H1 (cell line): ENCODE measurements at regions not wholly inside any gene's neighbourhood (a gene's known extent, or its start where the extent isn't known, plus 50 kb on each side); places are given as distances from the start of the nearest gene placed in this dataset.

Experiments used
- BCL11A ChIP-seq, 2 experiments: IDR thresholded peaks; one replicate each; pipeline ENCODE4 v1.6.1; 2011; ENCODE audit warnings: low read depth in 2 of 2, low read length in 2 of 2, mild to moderate bottlenecking in 2 of 2
- CEBPB ChIP-seq: IDR thresholded peaks from 2 replicates; pipeline ENCODE4 v1.6.1; 2012; ENCODE audit warnings: low read depth, low read length
- HDAC6 ChIP-seq: IDR thresholded peaks from one replicate; pipeline ENCODE4 v1.7.1; 2012; ENCODE audit warnings: low read depth, mild to moderate bottlenecking, inconsistent platforms, low read length, moderate library complexity
- MAFK ChIP-seq: IDR thresholded peaks from 2 replicates; pipeline ENCODE4 v1.6.1; 2012; ENCODE audit warnings: low read depth, mild to moderate bottlenecking, improper control_type of control experiment, low read length
- POLR2A ChIP-seq, 2 experiments: IDR thresholded peaks; 1 replicate in 1 of 2; 2 replicates in 1 of 2; pipeline ENCODE4 v1.6.1; 2011; ENCODE audit warnings: low read depth in 2 of 2, low read length in 2 of 2, mild to moderate bottlenecking in 2 of 2; ENCODE audit errors: control extremely low read depth in 1 of 2
- RFX5 ChIP-seq: IDR thresholded peaks from 2 replicates; pipeline ENCODE4 v1.6.1; 2011; ENCODE audit warnings: low read depth, low read length, improper control_type of control experiment, borderline replicate concordance
- TF ChIP-seq, protein P1 (sequence below): IDR thresholded peaks from 2 replicates; pipeline ENCODE4 v1.6.1; 2012; ENCODE audit warnings: low read length, inconsistent platforms

DNA sequence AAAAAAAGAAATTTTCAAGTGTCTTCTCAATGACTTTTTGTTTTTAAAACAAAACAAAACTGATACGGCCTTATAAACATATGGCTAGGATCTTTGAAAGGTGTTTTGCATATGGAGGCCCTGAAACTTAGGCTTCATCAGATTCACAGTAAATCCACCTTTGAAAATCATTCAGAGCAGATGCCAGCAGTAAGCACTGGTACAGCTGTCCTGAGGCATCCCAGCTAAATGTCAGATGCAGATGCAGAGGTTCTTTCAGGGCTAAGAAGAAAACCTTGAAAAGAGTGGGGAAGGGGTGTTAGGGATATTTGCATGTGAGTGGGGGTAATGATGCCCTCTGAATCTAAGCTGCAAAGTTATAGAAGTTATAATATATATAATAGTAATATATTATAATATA, 56.2 kb upstream of the GNG12 start (continued):
- TF ChIP-seq, protein P1, sequence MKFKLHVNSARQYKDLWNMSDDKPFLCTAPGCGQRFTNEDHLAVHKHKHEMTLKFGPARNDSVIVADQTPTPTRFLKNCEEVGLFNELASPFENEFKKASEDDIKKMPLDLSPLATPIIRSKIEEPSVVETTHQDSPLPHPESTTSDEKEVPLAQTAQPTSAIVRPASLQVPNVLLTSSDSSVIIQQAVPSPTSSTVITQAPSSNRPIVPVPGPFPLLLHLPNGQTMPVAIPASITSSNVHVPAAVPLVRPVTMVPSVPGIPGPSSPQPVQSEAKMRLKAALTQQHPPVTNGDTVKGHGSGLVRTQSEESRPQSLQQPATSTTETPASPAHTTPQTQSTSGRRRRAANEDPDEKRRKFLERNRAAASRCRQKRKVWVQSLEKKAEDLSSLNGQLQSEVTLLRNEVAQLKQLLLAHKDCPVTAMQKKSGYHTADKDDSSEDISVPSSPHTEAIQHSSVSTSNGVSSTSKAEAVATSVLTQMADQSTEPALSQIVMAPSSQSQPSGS = no peak
- no peak for TF ChIP-seq POLR2A (IDR thresholded peaks at IDR 0.05; ENCODE audit: control extremely low read depth in 1 of 2, low read depth in 2 of 2, low read length in 2 of 2)
- TF ChIP-seq BCL11A (IDR thresholded peaks at IDR 0.05; ENCODE audit: low read depth in 2 of 2, low read length in 2 of 2) = no peak
- no peak for TF ChIP-seq HDAC6
- no peak for TF ChIP-seq CEBPB
- TF ChIP-seq MAFK = no peak
- no peak for TF ChIP-seq RFX5
